Suprapubic skin (tissue), 4 donors: ENCODE measurements at regions not wholly inside any gene's neighbourhood (a gene's known extent, or its start where the extent isn't known, plus 50 kb on each side); places are given as distances from the start of the nearest gene placed in this dataset.

Source experiments
- DNase-seq, 2 donors: peaks; one replicate each; pipeline ENCODE4 v3.0.0-alpha.2; 2019; ENCODE audit warnings: low spot score in 2 of 2
- H3K27ac ChIP-seq: fragments of 200-600 bp; sonication (generic); one replicate; pipeline ENCODE4 v1.5.1; 2019
- H3K27me3 ChIP-seq: fragments of 200-600 bp; sonication (generic); one replicate; pipeline ENCODE4 v1.5.1; 2019
- H3K36me3 ChIP-seq: fragments of 200-600 bp; sonication (generic); one replicate; pipeline ENCODE4 v1.5.1; 2019
- H3K4me1 ChIP-seq: fragments of 200-600 bp; sonication (generic); one replicate; pipeline ENCODE4 v1.5.1; 2019
- H3K4me3 ChIP-seq: fragments of 200-600 bp; sonication (generic); one replicate; pipeline ENCODE4 v1.5.1; 2019; ENCODE audit warnings: mild to moderate bottlenecking
- H3K9me3 ChIP-seq: fragments of 200-600 bp; sonication (generic); one replicate; pipeline ENCODE4 v1.5.1; 2019
- CTCF ChIP-seq, 2 donors: fragments of 200-600 bp in 1 of 2; fragments of 450-650 bp in 1 of 2; sonication (generic) in 1 of 2; IDR thresholded peaks; one replicate each; pipeline ENCODE4 v1.5.1; 2016 to 2019; ENCODE audit warnings: antibody characterized with exemption in 2 of 2, mild to moderate bottlenecking in 1 of 2, moderate library complexity in 1 of 2
- EP300 ChIP-seq: sonication (generic); formaldehyde crosslinking; IDR thresholded peaks from one replicate; pipeline ENCODE4 v1.6.1; 2017; ENCODE audit warnings: antibody characterized with exemption
- POLR2A ChIP-seq, 2 donors: fragments of 450-650 bp; IDR thresholded peaks; one replicate each; pipeline ENCODE4 v1.6.1; 2017; ENCODE audit warnings: antibody characterized with exemption in 2 of 2, mild to moderate bottlenecking in 2 of 2, moderate library complexity in 2 of 2
- POLR2AphosphoS5 ChIP-seq, 3 donors: sonication (generic); formaldehyde crosslinking; IDR thresholded peaks; one replicate each; pipeline ENCODE4 v1.6.1; 2017; ENCODE audit warnings: antibody characterized with exemption in 3 of 3
- whole genome bisulfite sequencing: methylation state at CpG from one replicate; pipeline ENCODE4 v1.1.5; 2018; 5-methylcytosine and 5-hydroxymethylcytosine counted together

GRCh38 chr5:17014686-17015085 lies 78.6 kb upstream of the MYO10 start:
- H3K27ac ChIP-seq = no peak overlapping the region
- no peaks in the 10 kb centered on the region for H3K9me3 ChIP-seq
- WGBS = 87% methylated on average over 3 of the region's 3 CpGs
- H3K4me3 ChIP-seq = no peak overlapping the region
- H3K36me3 ChIP-seq = no peaks in the 10 kb centered on the region
- no peak for TF ChIP-seq POLR2A (IDR thresholded peaks at IDR 0.05)
- TF ChIP-seq EP300 = no peak
- TF ChIP-seq CTCF (IDR thresholded peaks at IDR 0.05) = no peak
- no peak for TF ChIP-seq POLR2AphosphoS5 (IDR thresholded peaks at IDR 0.05)
- peaks cover 8% of the 10 kb centered on the region for H3K4me1 ChIP-seq
- DNase-seq = no peak
- H3K27me3 ChIP-seq = no peaks in the 10 kb centered on the region

GRCh38 chr5:17018871-17019270 lies 82.8 kb upstream of the MYO10 start:
- no peak overlapping the region for H3K4me3 ChIP-seq
- TF ChIP-seq EP300 (no peak), POLR2AphosphoS5 (IDR thresholded peaks at IDR 0.05) (no peak), CTCF (IDR thresholded peaks at IDR 0.05) (no peak), POLR2A (IDR thresholded peaks at IDR 0.05) (no peak)
- WGBS = 63% methylated on average over 1 of the region's 1 CpG
- no peaks in the 10 kb centered on the region for H3K27me3 ChIP-seq
- no peak for DNase-seq
- H3K36me3 ChIP-seq = no peaks in the 10 kb centered on the region
- no peaks in the 10 kb centered on the region for H3K9me3 ChIP-seq
- H3K4me1 ChIP-seq = peaks cover 13% of the 10 kb centered on the region
- H3K27ac ChIP-seq = no peak overlapping the region

- H3K4me1 ChIP-seq = peaks cover 13% of the 10 kb centered on the region
- no peaks in the 10 kb centered on the region for H3K36me3 ChIP-seq
- no peak overlapping the region for H3K27ac ChIP-seq
- H3K9me3 ChIP-seq = no peaks in the 10 kb centered on the region
- no peaks in the 10 kb centered on the region for H3K27me3 ChIP-seq
- TF ChIP-seq CTCF (IDR thresholded peaks at IDR 0.05) (no peak), POLR2AphosphoS5 (IDR thresholded peaks at IDR 0.05) (no peak), EP300 (no peak), POLR2A (IDR thresholded peaks at IDR 0.05) (no peak)
- 80% methylated on average over 6 of the region's 6 CpGs for WGBS
- no peak overlapping the region for H3K4me3 ChIP-seq
- DNase-seq = no peak
Observed at GRCh38 chr5:17019324-17019723, 83.2 kb upstream of the MYO10 start.

GRCh38 chr5:17020678-17021601 lies 84.9 kb upstream of the MYO10 start:
- peaks cover 16% of the 10 kb centered on the region for H3K4me1 ChIP-seq
- TF ChIP-seq EP300 = no peak
- no peak for TF ChIP-seq POLR2A (IDR thresholded peaks at IDR 0.05)
- TF ChIP-seq POLR2AphosphoS5 (IDR thresholded peaks at IDR 0.05) = no peak
- H3K9me3 ChIP-seq = no peaks in the 10 kb centered on the region
- no peak for DNase-seq
- no peaks in the 10 kb centered on the region for H3K27me3 ChIP-seq
- WGBS = 57% methylated on average over 8 of the region's 8 CpGs
- H3K36me3 ChIP-seq = no peaks in the 10 kb centered on the region
- H3K4me3 ChIP-seq = no peak overlapping the region
- peak overlapping the region; percentile 4 for H3K27ac ChIP-seq

GRCh38 chr5:17021602-17021932 lies 85.5 kb upstream of the MYO10 start:
- Histone ChIP-seq H3K9me3 (no peaks in the 10 kb centered on the region), H3K27me3 (no peaks in the 10 kb centered on the region), H3K36me3 (no peaks in the 10 kb centered on the region), H3K4me1 (peaks cover 16% of the 10 kb centered on the region), H3K4me3 (no peak overlapping the region), H3K27ac (peak overlapping the region; percentile 4)
- TF ChIP-seq EP300 = no peak
- no peak for DNase-seq

GRCh38 chr5:17022296-17022695 lies 86.2 kb upstream of the MYO10 start:
- no peak for DNase-seq
- Histone ChIP-seq H3K27ac (no peak overlapping the region), H3K4me1 (peaks cover 16% of the 10 kb centered on the region), H3K4me3 (no peak overlapping the region), H3K9me3 (no peaks in the 10 kb centered on the region), H3K27me3 (no peaks in the 10 kb centered on the region), H3K36me3 (no peaks in the 10 kb centered on the region)
- WGBS = 92% methylated on average over 2 of the region's 2 CpGs
- TF ChIP-seq POLR2AphosphoS5 (IDR thresholded peaks at IDR 0.05) (no peak), POLR2A (IDR thresholded peaks at IDR 0.05) (no peak), EP300 (no peak), CTCF (IDR thresholded peaks at IDR 0.05) (no peak)
